ENCODE measurements at regions not wholly inside any gene's neighbourhood (a gene's known extent, or its start where the extent isn't known, plus 50 kb on each side); places are given as distances from the start of the nearest gene placed in this dataset.

DNA sequence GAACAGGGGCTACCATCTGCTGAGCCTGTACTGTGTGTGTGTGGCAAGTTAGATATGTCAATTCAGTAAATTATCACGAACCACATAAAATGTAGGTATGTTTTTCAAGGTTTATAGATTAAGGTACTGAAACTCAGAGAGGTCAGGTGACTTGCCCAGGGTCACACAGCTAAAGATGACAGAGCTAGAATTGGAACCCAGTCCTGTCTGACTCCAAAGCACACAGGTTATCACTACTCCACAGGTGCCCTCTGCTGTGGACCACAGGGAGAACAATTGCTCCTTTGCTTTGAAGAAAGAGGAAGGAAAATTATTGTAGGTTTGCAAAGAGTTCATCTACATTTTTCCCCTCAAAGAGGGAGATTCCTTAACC, 229.7 kb upstream of the AGAP1 start:
- DNase-seq, result no peak

DNA sequence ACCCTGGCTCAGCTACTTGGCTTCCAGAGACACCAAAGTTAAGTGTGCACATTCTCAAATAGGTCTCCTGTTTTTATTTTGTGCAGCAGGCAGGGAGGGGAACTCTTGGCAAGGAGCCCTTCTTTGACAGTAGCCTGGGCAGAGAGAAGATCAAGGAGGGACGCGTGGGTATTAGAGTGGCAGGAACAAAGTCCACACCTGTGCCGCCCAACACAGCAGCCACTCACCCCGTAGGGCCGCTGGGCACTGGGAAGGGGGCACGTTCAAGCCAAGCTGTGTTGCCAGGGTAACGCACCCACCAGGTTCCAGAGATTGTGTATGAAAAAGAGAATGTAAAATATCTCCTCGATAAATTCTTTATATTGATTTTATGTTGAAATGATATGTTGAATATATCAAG, 229.3 kb upstream of the AGAP1 start:
- no peak for DNase-seq

GRCh38 chr2:235265348-235265965, 228.4 kb upstream of the AGAP1 start:
- DNase-seq, result no peak

DNA sequence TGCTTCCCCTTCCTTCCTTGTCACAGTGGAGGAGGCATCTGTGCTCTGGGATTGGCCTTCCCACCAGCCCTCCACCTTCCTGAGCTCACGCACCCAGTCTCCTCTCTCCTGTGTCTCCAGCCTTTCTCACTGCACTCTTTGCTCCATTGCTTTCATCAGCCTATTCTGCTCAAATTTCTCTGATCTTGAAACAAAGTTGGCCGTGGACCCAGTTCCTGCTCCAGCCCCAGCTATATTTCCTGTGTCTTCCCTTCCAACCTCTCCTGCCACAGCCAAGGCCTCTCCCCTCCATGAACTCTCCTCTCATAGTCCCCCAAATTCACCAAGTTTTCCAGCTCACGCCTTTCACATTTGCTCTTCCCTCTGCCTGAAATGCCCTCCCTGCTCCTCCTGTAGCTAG, 226.6 kb upstream of the AGAP1 start:
- no peak for DNase-seq

- no peak for DNase-seq
These were observed 225.3 kb upstream of the AGAP1 start for GRCh38 chr2:235268535-235268934.

DNA sequence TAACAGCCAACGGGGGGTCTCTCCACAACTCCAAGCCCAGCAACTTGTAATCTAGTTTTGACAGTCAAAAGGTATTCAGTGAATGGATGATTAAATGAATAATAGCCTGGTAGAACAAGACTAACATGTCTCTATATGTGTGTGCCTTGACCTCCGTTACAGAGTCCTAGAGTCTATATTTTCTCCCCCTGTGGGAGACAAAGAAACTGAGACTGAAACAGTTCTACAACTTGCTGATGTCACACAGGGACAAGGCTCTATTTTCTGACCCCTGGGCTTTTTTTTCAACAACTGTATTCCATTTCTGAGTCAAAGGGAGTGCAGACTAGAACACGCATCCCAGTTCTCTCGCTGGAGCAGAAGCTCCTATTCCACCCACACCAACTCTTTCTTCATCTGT, 223.6 kb upstream of the AGAP1 start:
- no peak for DNase-seq

GRCh38 chr2:235270956-235271355, 222.9 kb upstream of the AGAP1 start:
- no peak for DNase-seq

DNA sequence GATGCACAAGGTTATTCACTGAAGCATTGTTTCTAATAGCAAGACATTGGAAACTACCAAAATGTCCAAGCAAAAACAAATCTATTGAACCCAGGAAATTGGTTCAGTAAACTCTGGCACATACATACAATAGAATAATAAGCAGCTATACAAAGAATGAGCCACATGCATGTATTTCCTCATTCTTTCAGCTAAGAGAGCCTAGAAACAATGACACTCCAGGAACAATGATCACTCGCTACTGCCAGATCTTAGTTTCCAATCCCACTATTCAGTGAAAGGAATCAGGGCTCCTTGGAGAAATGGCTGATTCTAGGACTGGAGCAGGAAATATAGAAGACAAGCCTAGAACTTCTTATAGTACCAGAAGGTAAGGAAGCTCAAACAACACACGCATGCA, 221.9 kb upstream of the AGAP1 start:
- no peak for DNase-seq

- DNase-seq, result no peak
These were observed 219.8 kb upstream of the AGAP1 start for GRCh38 chr2:235274023-235274422.

DNA sequence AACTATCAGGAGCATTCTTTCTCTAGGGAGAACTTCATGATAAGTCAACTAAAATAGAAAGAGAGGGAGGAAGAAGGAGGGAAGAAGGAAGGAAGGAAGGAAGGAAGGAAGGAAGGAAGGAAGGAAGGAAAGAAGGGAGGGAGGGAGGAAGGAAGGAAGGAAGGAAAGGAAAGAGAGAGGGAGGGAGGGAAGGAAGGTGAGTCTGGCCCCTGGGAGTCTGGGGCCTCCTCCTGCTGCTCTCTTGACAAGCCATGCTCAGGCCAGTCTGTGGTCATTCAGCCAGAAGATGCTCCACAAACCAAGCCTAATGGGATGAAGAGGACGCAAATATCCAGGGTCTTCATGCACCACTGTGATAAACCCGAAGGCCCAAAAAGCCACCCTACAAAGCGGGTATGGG, 216.4 kb upstream of the AGAP1 start:
- DNase-seq, result no peak

DNA sequence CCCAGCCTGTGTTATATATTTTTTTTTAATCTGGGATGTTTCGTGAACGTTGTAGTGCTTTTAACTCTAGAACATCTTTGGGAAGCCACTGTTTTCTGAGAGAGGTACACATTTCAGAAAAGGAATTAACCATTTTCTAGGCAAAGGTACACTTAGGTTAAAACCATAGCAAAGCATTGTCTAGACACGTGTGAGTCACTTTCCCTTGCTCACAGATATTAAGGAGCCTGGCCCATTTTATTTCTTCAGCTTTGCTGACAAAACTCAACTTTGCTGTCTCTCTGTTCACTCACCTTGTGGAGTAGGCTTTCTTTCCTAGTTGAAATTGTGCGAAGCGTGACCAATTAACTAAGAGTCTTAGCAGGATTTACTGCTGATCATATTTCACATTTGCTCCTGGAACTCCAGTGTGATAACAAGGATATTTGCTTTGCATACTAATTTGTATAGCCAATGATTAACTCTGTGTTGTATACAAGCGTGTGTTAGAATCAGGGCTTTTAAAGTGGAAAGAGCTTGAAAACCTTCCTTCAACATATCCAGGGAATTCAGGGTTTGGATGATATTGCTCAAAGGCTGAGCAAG, 215.0 kb upstream of the AGAP1 start:
- no peak for DNase-seq

GRCh38 chr2:235279965-235280364, 213.9 kb upstream of the AGAP1 start:
- DNase-seq, result no peak

DNA sequence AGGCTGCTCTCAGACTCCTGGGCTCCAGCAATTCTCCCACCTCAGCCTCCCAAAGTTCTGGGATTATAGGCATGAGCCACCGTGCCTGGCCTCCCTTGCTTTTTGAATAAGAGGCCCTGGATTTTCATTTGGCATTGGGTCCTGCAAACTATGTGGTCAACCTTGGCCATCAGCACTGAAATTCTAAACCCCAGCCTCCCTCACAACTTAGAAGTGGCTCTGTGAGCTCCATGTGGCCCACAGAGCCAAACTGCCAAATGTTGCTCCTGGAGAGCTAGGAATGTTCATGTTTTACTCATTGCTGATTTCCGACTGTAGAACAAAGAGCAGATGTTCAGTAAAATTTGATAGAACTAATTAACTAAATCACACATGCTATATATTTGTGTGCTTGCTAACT, 210.6 kb upstream of the AGAP1 start:
- no peak for DNase-seq

DNA sequence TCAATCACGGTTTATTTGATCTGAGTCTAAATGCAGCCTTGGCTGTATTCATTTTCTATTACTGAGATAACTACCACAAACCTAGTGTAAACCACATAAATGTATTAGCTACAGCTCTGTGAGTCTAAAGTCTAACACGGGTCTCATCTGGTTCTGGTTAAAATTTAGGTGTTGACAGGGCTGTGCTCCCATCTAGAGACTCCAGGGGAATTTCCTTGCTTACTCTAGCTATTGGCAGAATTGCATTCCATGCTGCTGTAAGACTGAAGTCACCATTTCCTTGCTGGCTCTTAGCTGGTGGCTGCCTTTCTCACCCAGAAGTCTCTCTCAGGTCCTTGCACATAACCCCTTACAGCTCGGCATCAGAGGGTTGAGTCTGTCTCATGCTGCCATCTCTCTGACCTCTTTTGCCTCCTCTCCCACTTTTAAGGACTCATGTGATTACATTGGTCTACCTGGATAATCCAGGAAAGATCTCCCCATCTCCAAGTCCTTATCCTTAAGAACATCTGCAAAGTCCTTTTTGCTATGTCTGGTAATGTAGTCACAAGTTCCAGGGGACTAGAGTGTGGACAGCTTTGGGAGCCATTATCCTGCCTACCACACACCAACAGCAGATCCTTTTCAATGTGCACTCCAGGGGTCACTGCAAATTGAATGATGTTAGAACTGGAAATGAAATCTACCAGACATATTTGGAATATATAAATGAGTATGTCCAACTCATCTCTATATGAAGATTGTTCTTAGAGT, 207.0 kb upstream of the AGAP1 start:
- no peak for DNase-seq

DNA sequence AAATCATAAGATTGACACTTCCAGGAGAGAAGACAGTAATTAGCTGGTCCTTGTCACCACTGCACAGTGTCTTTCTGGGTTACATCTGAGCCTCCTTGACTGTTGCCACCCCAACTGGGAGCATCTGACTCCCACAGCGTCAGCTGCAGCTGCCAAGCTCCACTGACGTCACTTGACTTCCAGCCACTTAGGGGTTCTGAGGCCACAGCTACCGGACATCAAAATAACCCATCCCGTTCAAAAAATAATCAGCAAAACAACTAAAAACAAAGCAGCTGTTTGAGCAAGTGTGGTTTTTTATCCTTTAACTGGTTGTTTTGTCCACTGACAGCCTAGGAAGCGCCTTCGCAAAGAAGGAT, 206.5 kb upstream of the AGAP1 start:
- DNase-seq, result no peak

GRCh38 chr2:235291461-235291860, 202.4 kb upstream of the AGAP1 start:
- no peak for DNase-seq

- DNase-seq, result no peak
These were observed 200.8 kb upstream of the AGAP1 start for GRCh38 chr2:235293061-235293460.

GRCh38 chr2:235295831-235296230, 198.0 kb upstream of the AGAP1 start:
- DNase-seq, result no peak

DNA sequence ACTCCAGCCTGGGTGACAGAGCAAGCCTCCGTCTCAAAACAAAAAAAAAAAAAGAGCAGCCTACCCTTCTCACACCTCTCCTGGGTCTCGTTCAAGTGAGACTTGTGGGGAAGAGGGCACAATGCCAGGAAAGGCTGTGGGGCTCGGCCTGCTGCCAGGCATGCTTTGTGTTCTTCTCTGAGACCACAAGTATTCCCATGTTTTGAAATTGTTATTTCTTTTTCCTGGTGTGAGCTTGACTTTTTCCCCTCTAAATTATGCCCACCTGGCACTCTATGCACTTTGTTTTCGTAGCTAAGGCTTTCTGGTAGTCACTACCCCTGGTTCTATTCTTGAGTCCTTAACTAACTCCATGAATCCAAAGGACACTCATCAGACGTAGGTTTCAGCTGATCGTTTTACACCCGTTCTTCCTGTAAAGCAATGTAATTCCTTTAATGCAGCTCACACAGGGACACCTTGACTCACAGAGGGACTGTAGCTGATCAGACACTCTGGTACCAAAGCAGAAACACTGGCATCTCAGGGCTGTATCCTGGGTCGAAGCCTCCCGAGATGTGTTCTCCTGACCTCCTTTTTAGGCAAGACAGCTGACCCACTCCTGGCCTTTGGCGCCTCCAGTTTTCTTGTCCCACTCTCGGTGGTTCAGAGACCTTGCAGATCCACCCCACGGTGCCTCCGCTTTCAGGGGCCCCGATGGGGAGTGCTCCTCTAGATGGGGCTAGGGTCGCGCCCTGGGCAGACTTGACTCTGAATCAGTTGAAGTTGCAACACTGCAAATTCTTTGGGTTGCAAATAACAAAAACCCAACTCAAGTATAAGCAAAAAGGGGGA, 193.3 kb upstream of the AGAP1 start:
- no peak for DNase-seq

DNA sequence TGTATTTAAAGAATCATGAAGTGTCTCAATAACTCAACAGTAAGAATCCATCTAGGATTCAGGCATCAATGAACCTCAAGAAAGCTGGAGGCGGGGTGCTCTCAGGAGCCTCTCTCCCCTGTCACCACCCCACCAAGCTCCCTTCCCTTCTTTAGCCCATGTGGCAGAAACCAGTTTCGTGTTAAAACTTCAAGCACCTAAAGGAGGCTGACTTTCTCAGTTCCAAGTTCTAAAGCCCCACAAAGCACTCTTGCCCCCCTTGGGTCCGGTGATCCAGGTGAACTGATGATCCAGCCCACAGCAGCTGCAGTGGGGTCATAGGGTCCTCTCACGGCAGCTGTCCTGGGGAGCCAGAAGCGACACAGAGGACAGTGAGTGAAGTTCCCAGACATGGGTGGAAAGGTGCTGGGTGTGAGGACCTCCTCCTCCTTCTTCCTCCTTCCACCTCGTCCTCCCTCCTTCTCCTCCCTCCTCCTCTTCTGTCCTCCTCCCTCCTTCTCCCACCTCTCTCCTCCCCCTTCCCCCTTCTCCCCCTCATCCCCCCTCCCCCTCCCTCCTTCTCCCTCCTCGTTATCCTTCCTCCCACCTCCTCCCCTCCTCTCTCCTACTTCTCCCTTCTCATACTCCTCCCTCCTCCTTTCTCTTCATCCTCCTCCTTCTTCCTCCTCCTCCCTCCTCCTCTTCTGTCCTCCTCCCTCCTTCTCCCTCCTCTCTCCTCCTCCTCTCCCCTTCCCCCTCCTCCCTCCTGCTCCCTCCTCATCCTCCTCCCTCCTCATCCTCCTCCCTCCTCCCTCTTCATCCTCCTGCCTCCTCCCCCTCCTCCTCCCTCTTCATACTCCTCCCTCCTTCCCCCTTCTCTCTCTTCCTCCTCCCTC, 192.4 kb upstream of the AGAP1 start:
- DNase-seq, result no peak

DNA sequence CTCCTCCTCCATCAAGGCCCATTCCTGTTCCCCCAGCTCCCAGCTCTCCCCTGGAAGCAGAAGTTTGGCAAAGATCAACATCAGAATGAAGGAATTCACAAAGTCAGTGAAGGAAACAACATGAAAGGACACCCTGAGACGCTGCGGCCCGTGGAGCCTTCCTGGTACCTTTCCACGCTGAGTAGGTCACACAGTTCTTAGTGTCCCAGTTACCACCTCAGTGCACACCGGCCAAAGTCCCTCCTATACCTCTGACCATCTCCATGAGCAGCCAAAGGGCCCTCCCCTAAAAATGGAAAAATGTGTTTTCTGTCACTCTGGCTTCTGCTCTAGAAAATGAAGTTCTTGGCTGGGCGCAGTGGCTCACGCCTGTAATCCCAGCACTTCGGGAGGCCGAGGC, 191.6 kb upstream of the AGAP1 start:
- DNase-seq, result no peak

All from left kidney (tissue), 1 donor.